Upper lobe of left lung (tissue), 6 donors: ENCODE measurements at regions not wholly inside any gene's neighbourhood (a gene's known extent, or its start where the extent isn't known, plus 50 kb on each side); places are given as distances from the start of the nearest gene placed in this dataset.

Source experiments
- ATAC-seq, 2 donors: fragments of 200-7000 bp; cut with Tn5 transposase; one replicate each; pipeline ENCODE4 v1.9.1; 2022; ENCODE audit warnings: mild to moderate bottlenecking in 2 of 2, moderate library complexity in 2 of 2; ENCODE audit not compliant: low FRiP score in 2 of 2
- DNase-seq, 2 donors: peaks; one replicate each; pipeline ENCODE4 v3.0.0-alpha.2; 2019 to 2020
- H3K27ac ChIP-seq, 4 donors: fragments of 200-600 bp; sonication (generic); one replicate each; pipeline ENCODE4 v1.5.1; 2016 to 2019
- H3K27me3 ChIP-seq, 4 donors: fragments of 200-600 bp; sonication (generic); one replicate each; pipeline ENCODE4 v1.5.1; 2017 to 2019
- H3K36me3 ChIP-seq, 4 donors: fragments of 200-600 bp; sonication (generic); one replicate each; pipeline ENCODE4 v1.5.1; 2016 to 2019
- H3K4me1 ChIP-seq, 4 donors: fragments of 200-600 bp; sonication (generic); one replicate each; pipeline ENCODE4 v1.5.1; 2018 to 2019
- H3K4me3 ChIP-seq, 4 donors: fragments of 200-600 bp; sonication (generic); one replicate each; pipeline ENCODE4 v1.5.1; 2017 to 2019; ENCODE audit warnings: mild to moderate bottlenecking in 2 of 4, moderate library complexity in 1 of 4
- H3K9me3 ChIP-seq, 4 donors: fragments of 200-600 bp; sonication (generic); one replicate each; pipeline ENCODE4 v1.5.1; 2018 to 2019
- CTCF ChIP-seq, 6 experiments: fragments of 450-650 bp in 4 of 6; fragments of 200-600 bp in 2 of 6; sonication (generic) in 2 of 6; IDR thresholded peaks; one replicate each; pipeline ENCODE4 v1.5.1; 2016 to 2019; ENCODE audit warnings: antibody characterized with exemption in 6 of 6
- EP300 ChIP-seq, 4 donors: sonication (generic); formaldehyde crosslinking; IDR thresholded peaks; one replicate each; pipeline ENCODE4 v1.5.1; 2017; ENCODE audit warnings: antibody characterized with exemption in 4 of 4, control low read depth in 2 of 4
- POLR2A ChIP-seq, 4 donors: fragments of 450-650 bp; IDR thresholded peaks; one replicate each; pipeline ENCODE4 v1.5.1; 2016 to 2017; ENCODE audit warnings: antibody characterized with exemption in 4 of 4, mild to moderate bottlenecking in 2 of 4
- POLR2AphosphoS5 ChIP-seq, 2 donors: sonication (generic); formaldehyde crosslinking; IDR thresholded peaks; one replicate each; pipeline ENCODE4 v1.5.1; 2017; ENCODE audit warnings: antibody characterized with exemption in 2 of 2
- WGBS, 2 donors: methylation state at CpG; one replicate each; pipeline ENCODE4 v1.1.5; 2017 to 2018; 5-methylcytosine and 5-hydroxymethylcytosine counted together
- donor health status: DM: no; HTN: no; CAD: no; lungs with moderate emphysema.
- donor health status: DM: no; HTN: yes; CAD: no; lungs with severe emphysema.

DNA sequence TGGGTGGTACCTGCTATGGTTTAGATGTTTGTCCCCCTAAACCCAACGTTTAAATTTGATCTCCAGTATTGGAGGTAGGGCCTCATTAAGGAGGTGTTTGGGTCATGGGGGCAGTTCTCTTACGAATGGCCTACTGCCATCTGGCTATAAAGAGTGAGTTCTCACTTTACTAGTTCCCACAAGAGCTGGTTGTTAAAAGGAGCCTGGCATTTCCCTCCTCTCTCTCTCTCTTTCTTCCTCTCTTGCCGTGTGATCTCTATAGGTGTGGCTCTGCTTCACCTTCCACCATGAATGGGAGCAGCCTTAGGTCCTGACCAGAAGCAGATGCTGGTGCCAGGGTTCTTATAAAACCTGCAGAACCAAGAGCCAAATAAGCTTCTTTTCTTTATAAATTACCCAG is 193.2 kb upstream of the CDH6 start:
- Histone ChIP-seq H3K4me3 (no peak overlapping the region), H3K27me3 (no peaks in the 10 kb centered on the region), H3K27ac (no peak overlapping the region), H3K4me1 (no peaks in the 10 kb centered on the region), H3K36me3 (no peaks in the 10 kb centered on the region), H3K9me3 (no peaks in the 10 kb centered on the region)
- no peak for TF ChIP-seq CTCF (IDR thresholded peaks at IDR 0.05)
- no peak for TF ChIP-seq EP300 (IDR thresholded peaks at IDR 0.05)
- no peak for TF ChIP-seq POLR2A (IDR thresholded peaks at IDR 0.05)
- no peak for TF ChIP-seq POLR2AphosphoS5 (IDR thresholded peaks at IDR 0.05)
- DNase-seq (no peak), ATAC-seq (no peak)
- WGBS, 2 donors: 75 to 77% methylated on average over 3 of the region's 3 CpGs

GRCh38 chr5:30997681-30998080 is 195.8 kb upstream of the CDH6 start:
- Histone ChIP-seq H3K27ac (no peak overlapping the region), H3K36me3 (no peaks in the 10 kb centered on the region), H3K27me3 (no peaks in the 10 kb centered on the region), H3K4me3 (no peak overlapping the region), H3K4me1 (no peaks in the 10 kb centered on the region), H3K9me3 (no peaks in the 10 kb centered on the region)
- DNase-seq (no peak), ATAC-seq (no peak)
- WGBS, 2 donors: 80 to 83% methylated on average over 1 of the region's 1 CpG
- no peak for TF ChIP-seq POLR2A (IDR thresholded peaks at IDR 0.05)

- H3K36me3 ChIP-seq: no peaks in the 10 kb centered on the region
- TF ChIP-seq CTCF (IDR thresholded peaks at IDR 0.05): no peak
- no peak for TF ChIP-seq EP300 (IDR thresholded peaks at IDR 0.05)
- TF ChIP-seq POLR2AphosphoS5 (IDR thresholded peaks at IDR 0.05): no peak
- TF ChIP-seq POLR2A (IDR thresholded peaks at IDR 0.05): no peak
- H3K4me1 ChIP-seq: no peaks in the 10 kb centered on the region
- no peak overlapping the region for H3K4me3 ChIP-seq
- H3K27ac ChIP-seq: no peak overlapping the region
- H3K27me3 ChIP-seq: no peaks in the 10 kb centered on the region
- no peaks in the 10 kb centered on the region for H3K9me3 ChIP-seq
- no peak for ATAC-seq
- 77 to 85% methylated on average over 3 of the region's 3 CpGs for WGBS, 2 donors
- no peak for DNase-seq
Measured at GRCh38 chr5:30994902-30995301, 198.6 kb upstream of the CDH6 start.

- no peaks in the 10 kb centered on the region for H3K9me3 ChIP-seq
- H3K36me3 ChIP-seq: no peaks in the 10 kb centered on the region
- H3K4me3 ChIP-seq: no peak overlapping the region
- ATAC-seq (no peak), DNase-seq (no peak)
- TF ChIP-seq CTCF (IDR thresholded peaks at IDR 0.05): no peak
- no peak for TF ChIP-seq POLR2A (IDR thresholded peaks at IDR 0.05)
- TF ChIP-seq POLR2AphosphoS5 (IDR thresholded peaks at IDR 0.05): no peak
- no peak for TF ChIP-seq EP300 (IDR thresholded peaks at IDR 0.05)
- no peaks in the 10 kb centered on the region for H3K4me1 ChIP-seq
- H3K27ac ChIP-seq: no peak overlapping the region
- H3K27me3 ChIP-seq: no peaks in the 10 kb centered on the region
- 83 to 84% methylated on average over 4 of the region's 4 CpGs for whole genome bisulfite sequencing, 2 donors
Measured at GRCh38 chr5:30994176-30994575, 199.3 kb upstream of the CDH6 start.

DNA sequence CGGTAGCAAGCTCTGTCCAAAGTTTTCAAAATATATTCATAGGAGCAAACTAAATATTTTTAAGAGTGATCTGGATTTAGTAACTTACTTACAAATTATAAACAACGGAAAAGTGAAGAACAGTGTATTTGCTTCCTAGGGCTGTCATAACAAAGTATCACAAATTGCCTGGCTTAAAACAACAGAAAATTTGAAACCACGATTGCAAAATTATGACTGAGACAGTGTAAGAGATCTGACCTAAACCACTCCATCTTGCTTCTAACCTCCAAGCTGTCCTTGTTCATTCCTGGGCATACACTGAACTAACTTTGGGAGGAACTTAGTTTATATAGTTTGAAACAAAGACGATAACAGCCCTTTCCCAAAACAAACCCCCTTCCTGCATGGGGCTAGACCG is 202.0 kb upstream of the CDH6 start:
- no peak for ATAC-seq
- H3K36me3 ChIP-seq: no peaks in the 10 kb centered on the region
- H3K27ac ChIP-seq: no peak overlapping the region
- no peak overlapping the region for H3K4me3 ChIP-seq
- no peaks in the 10 kb centered on the region for H3K27me3 ChIP-seq
- no peaks in the 10 kb centered on the region for H3K9me3 ChIP-seq
- no peaks in the 10 kb centered on the region for H3K4me1 ChIP-seq
- no peak for DNase-seq
- 61 to 72% methylated on average over 5 of the region's 5 CpGs for WGBS, 2 donors
- no peak for TF ChIP-seq CTCF (IDR thresholded peaks at IDR 0.05)
- no peak for TF ChIP-seq POLR2A (IDR thresholded peaks at IDR 0.05)
- no peak for TF ChIP-seq EP300 (IDR thresholded peaks at IDR 0.05)
- TF ChIP-seq POLR2AphosphoS5 (IDR thresholded peaks at IDR 0.05): no peak
